Spleen (tissue), 7 donors: ENCODE measurements at regions not wholly inside any gene's neighbourhood (a gene's known extent, or its start where the extent isn't known, plus 50 kb on each side); places are given as distances from the start of the nearest gene placed in this dataset.

Source experiments
- POLR2A ChIP-seq, 3 donors: fragments of 450-650 bp; IDR thresholded peaks; one replicate each; pipeline ENCODE4 v1.5.1; 2017; ENCODE audit warnings: antibody characterized with exemption in 3 of 3, mild to moderate bottlenecking in 1 of 3
- POLR2AphosphoS5 ChIP-seq, 3 donors: sonication (generic); formaldehyde crosslinking; IDR thresholded peaks; one replicate each; pipeline ENCODE4 v1.5.1; 2017; ENCODE audit warnings: antibody characterized with exemption in 3 of 3
- TF ChIP-seq, protein P1 (sequence below), 11 experiments: fragments of 200-600 bp in 7 of 11; fragments of 450-650 bp in 4 of 11; sonication (generic) in 4 of 11; IDR thresholded peaks in 8 of 11; conservative IDR thresholded peaks in 3 of 11; 1 replicate in 7 of 11; 2 replicates in 4 of 11; pipeline versions ENCODE4 v1.4.0 to v1.8.0; 2016 to 2021; ENCODE audit warnings: antibody characterized with exemption in 11 of 11, inconsistent platforms in 4 of 11, mild to moderate bottlenecking in 1 of 11
- donor health status: DM: no; HTN: no; CAD: no; lungs with moderate emphysema.
- donor health status: DM: no; HTN: no; CAD: no.
- donor health status: DM: no; HTN: no; CAD: no.

DNA sequence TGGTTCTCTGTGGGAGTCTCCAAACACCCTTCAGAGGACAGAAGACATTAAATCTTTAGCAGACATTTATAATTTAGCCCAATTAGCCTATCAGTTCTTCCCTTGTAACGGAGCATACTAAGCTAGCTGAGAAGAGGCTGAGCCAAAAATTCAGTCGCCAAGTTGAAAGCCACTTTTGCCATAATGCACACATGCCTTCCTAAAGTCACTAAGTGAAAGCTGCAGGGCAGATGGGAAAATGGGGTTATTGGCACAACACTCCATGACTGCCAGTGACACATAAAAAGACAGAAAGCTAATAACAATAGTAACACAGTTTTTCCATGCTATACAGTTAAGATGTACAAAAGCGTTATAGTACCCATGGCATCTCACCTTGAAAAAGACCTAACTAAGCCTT lies 176.2 kb downstream of the DIRAS2 start:
- TF ChIP-seq, protein P1, sequence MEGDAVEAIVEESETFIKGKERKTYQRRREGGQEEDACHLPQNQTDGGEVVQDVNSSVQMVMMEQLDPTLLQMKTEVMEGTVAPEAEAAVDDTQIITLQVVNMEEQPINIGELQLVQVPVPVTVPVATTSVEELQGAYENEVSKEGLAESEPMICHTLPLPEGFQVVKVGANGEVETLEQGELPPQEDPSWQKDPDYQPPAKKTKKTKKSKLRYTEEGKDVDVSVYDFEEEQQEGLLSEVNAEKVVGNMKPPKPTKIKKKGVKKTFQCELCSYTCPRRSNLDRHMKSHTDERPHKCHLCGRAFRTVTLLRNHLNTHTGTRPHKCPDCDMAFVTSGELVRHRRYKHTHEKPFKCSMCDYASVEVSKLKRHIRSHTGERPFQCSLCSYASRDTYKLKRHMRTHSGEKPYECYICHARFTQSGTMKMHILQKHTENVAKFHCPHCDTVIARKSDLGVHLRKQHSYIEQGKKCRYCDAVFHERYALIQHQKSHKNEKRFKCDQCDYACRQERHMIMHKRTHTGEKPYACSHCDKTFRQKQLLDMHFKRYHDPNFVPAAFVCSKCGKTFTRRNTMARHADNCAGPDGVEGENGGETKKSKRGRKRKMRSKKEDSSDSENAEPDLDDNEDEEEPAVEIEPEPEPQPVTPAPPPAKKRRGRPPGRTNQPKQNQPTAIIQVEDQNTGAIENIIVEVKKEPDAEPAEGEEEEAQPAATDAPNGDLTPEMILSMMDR (IDR thresholded peaks at IDR 0.05 in 8 of 11, conservative IDR thresholded peaks at IDR 0.05 in 3 of 11), result no peak
- TF ChIP-seq POLR2AphosphoS5 (IDR thresholded peaks at IDR 0.05) (no peak), POLR2A (IDR thresholded peaks at IDR 0.05) (no peak)
